ENCODE measurements at regions not wholly inside any gene's neighbourhood (a gene's known extent, or its start where the extent isn't known, plus 50 kb on each side); places are given as distances from the start of the nearest gene placed in this dataset.

GRCh38 chr21:27581168-27581567 lies 614.3 kb upstream of the ADAMTS5 start:
- DNase-seq (ENCODE audit: low read depth, low spot score) (no peak), ATAC-seq (no peak)
- Histone ChIP-seq H3K27ac (ENCODE audit: low read length) (no peak overlapping the region), H3K9me3 (ENCODE audit: control insufficient read depth, insufficient read depth, low read depth, low read length) (no peaks in the 10 kb centered on the region), H3K4me1 (ENCODE audit: control insufficient read depth, insufficient read depth, low read length) (no peaks in the 10 kb centered on the region), H3K36me3 (ENCODE audit: control insufficient read depth, insufficient read depth, low read length) (no peaks in the 10 kb centered on the region), H3K27me3 (ENCODE audit: control insufficient read depth, insufficient read depth, low read length) (no peaks in the 10 kb centered on the region), H3K4me3 (ENCODE audit: low read depth in 2 of 2, low read length in 2 of 2) (no peak overlapping the region)
- intact Hi-C loops (cut with micrococcal nuclease; ENCODE audit: unreplicated experiment): no loop called here
- in situ Hi-C loops (cut with HindIII; ENCODE audit: low pct_unique_long_range_greater_than_20kb, low sequenced_read_pairs): no loop called here
- POLR2A ChIA-PET: no interaction called here
- CTCF ChIA-PET: no interaction called here
- no TSS peak for BruUV-seq (replicated peaks)
- TF ChIP-seq POLR2AphosphoS5 (IDR thresholded peaks at IDR 0.05; ENCODE audit: low read depth, low read length) (no peak), CTCF (IDR thresholded peaks at IDR 0.05) (no peak), TCF7L2 (IDR thresholded peaks at IDR 0.05; ENCODE audit: low read depth, low read length) (no peak), SIN3A (IDR thresholded peaks at IDR 0.05; ENCODE audit: borderline replicate concordance, insufficient read depth, low read depth, low read length) (no peak)
- TF ChIP-seq, protein P1, sequence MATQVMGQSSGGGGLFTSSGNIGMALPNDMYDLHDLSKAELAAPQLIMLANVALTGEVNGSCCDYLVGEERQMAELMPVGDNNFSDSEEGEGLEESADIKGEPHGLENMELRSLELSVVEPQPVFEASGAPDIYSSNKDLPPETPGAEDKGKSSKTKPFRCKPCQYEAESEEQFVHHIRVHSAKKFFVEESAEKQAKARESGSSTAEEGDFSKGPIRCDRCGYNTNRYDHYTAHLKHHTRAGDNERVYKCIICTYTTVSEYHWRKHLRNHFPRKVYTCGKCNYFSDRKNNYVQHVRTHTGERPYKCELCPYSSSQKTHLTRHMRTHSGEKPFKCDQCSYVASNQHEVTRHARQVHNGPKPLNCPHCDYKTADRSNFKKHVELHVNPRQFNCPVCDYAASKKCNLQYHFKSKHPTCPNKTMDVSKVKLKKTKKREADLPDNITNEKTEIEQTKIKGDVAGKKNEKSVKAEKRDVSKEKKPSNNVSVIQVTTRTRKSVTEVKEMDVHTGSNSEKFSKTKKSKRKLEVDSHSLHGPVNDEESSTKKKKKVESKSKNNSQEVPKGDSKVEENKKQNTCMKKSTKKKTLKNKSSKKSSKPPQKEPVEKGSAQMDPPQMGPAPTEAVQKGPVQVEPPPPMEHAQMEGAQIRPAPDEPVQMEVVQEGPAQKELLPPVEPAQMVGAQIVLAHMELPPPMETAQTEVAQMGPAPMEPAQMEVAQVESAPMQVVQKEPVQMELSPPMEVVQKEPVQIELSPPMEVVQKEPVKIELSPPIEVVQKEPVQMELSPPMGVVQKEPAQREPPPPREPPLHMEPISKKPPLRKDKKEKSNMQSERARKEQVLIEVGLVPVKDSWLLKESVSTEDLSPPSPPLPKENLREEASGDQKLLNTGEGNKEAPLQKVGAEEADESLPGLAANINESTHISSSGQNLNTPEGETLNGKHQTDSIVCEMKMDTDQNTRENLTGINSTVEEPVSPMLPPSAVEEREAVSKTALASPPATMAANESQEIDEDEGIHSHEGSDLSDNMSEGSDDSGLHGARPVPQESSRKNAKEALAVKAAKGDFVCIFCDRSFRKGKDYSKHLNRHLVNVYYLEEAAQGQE (IDR thresholded peaks at IDR 0.05; ENCODE audit: insufficient read depth in 1 of 2, low read depth in 2 of 2, low read length in 1 of 2): no peak

- in situ Hi-C loops (cut with HindIII; ENCODE audit: low pct_unique_long_range_greater_than_20kb, low sequenced_read_pairs): no loop called here
- Histone ChIP-seq H3K9me3 (ENCODE audit: control insufficient read depth, insufficient read depth, low read depth, low read length) (no peaks in the 10 kb centered on the region), H3K27me3 (ENCODE audit: control insufficient read depth, insufficient read depth, low read length) (no peaks in the 10 kb centered on the region), H3K4me3 (ENCODE audit: low read depth in 2 of 2, low read length in 2 of 2) (no peak overlapping the region), H3K27ac (ENCODE audit: low read length) (no peak overlapping the region), H3K36me3 (ENCODE audit: control insufficient read depth, insufficient read depth, low read length) (no peaks in the 10 kb centered on the region), H3K4me1 (ENCODE audit: control insufficient read depth, insufficient read depth, low read length) (no peaks in the 10 kb centered on the region)
- ATAC-seq (no peak), DNase-seq (ENCODE audit: low read depth, low spot score) (no peak)
- no peak for TF ChIP-seq TCF7L2 (IDR thresholded peaks at IDR 0.05; ENCODE audit: low read depth, low read length)
- TF ChIP-seq, protein P1 (IDR thresholded peaks at IDR 0.05; ENCODE audit: insufficient read depth in 1 of 2, low read depth in 2 of 2, low read length in 1 of 2): no peak
- no peak for TF ChIP-seq POLR2AphosphoS5 (IDR thresholded peaks at IDR 0.05; ENCODE audit: low read depth, low read length)
- no peak for TF ChIP-seq CTCF (IDR thresholded peaks at IDR 0.05)
- TF ChIP-seq SIN3A (IDR thresholded peaks at IDR 0.05; ENCODE audit: borderline replicate concordance, insufficient read depth, low read depth, low read length): no peak
- CTCF ChIA-PET: no interaction called here
- BruUV-seq (replicated peaks): no TSS peak
- intact Hi-C loops (cut with micrococcal nuclease; ENCODE audit: unreplicated experiment): no loop called here
- POLR2A ChIA-PET: no interaction called here
These were observed 613.4 kb upstream of the ADAMTS5 start for GRCh38 chr21:27580276-27580675.
